GM21390 (cell line): ENCODE measurements at regions not wholly inside any gene's neighbourhood (a gene's known extent, or its start where the extent isn't known, plus 50 kb on each side); places are given as distances from the start of the nearest gene placed in this dataset.

Experiments
- ATAC-seq: cut with Tn5 transposase; IDR thresholded peaks from one replicate; pipeline ENCODE4 v1.9.1; 2021; ENCODE audit not compliant: unreplicated experiment

GRCh38 chrX:149275836-149276235, 229.3 kb downstream of the IDS start:
- ATAC-seq: no peak

GRCh38 chrX:149274516-149275105, 230.5 kb downstream of the IDS start:
- ATAC-seq: no peak

GRCh38 chrX:149272690-149273463, 232.2 kb downstream of the IDS start:
- ATAC-seq: no peak

GRCh38 chrX:149267878-149268813, 237.0 kb downstream of the IDS start:
- ATAC-seq: peak; percentile 93

DNA sequence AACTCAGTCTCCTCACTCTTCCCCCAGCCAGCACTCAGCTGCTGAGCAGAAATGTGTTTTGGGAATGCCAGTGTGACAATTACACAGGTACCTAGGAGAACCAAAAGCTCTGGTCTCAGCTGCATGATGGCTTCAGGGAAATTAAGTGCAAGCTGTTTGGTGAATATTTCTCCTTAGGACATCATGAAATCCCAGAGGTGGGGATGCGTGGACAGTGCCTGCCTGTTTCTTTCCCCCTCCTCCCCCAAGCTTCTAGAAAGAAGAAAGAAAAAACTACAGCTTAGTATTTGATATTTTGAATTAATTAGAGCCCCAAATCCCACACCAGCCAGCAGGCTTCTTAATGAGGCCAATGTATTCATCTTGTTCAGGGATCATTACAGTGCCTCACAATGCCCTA, 243.0 kb downstream of the IDS start:
- no peak for ATAC-seq

GRCh38 chrX:149259241-149259640, 245.9 kb downstream of the IDS start:
- ATAC-seq: no peak

DNA sequence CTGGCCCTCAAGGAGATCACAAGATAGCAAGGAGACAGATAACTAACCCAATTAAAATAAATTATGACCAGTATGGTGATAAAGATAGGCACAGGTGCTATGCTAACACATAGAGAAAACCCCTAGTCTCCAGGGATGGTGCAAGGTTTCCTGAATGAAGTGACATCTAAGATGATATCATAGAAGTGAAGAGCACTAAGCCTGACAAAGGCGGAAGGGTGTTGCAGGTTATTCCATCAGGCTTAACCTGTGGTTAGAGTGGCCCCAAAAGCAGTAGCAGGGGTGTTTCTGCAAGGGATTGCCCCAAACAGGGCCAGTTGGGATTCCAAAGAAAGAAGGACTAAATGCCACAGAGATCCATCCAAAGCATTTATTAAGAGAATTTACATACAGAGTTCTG, 249.2 kb downstream of the IDS start:
- no peak for ATAC-seq

DNA sequence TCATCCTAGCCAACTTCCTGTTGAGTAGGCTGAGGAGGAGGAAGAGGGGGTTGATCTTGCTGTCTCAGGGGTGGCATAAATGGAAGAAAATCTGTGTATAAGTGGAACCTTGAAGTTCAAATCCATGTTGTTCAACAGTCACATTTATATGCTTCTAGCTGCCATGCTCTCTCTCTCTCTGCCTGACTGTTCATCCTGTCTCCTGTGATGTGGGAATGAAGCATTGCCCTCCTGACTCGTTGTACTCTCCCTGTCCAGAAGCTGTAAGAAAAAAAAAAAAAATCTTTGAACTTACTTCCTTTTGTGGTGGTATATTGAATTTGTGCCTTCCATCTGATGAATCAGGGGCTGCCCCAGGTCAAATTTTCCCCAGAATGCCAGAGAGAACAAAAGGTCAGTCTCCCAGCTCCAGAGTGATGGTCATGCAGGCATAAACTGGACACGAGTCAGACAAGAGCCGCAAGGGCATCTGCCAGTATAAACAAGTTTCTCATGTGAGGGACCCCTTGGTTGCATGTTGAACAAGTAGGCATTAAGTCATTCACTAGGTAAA, 257.0 kb downstream of the IDS start:
- ATAC-seq: no peak

DNA sequence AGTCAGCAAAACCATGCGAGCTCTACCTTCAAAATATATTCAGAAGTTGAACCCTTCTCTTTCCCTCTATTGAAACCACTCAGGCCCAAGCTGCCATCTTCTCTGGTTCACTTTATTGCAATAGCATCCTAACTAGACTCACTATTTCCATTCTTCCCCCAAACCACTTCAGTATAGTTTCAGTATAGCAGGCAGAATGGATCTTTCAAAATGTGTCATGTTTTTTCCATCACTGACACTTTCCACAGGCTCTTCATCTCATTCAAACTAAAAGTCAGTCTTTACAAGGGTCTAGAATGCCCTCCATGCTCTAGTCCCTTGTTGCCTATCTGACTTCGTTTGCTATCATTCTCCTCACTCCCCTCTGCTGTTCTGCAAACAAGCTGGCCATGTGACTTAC, 274.4 kb downstream of the IDS start:
- no peak for ATAC-seq

DNA sequence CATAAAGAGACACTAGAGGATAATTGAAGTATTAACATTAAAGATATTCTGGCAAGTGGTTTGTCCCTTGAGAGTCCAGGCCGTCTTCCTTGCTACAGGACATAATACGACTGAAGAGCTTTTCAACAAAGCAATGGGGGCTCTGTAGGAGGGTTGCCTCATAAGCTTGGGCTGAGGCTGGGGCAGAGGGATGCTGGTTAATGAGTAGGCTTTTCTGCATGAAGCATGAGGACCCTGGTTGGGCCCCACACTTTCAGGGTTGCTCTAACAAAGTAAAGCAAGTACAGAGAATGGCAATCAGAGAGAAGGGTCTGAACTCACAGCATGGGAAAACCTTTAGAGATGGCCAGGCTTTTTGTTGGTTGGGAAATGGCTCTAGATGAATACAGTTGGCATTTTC, 281.3 kb downstream of the IDS start:
- ATAC-seq: no peak

DNA sequence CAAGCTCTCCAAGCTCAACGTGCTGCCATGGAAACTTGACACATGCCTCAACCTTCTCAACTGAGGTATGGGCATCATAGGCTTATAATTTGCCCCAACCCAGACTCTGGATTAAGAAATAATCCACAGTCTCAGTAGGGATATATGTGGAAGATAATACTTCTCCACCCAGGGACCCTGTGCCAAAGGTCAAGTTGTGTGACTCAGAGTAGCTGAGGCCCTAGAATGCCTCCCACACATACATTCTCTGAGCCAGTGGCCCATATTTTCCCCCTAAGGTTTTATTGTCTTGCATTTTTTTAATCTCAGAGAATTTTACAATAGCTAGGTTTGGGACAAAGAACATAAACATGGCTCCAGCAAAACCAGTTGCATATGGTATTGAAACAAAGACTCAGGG, 283.1 kb downstream of the IDS start:
- ATAC-seq: no peak

DNA sequence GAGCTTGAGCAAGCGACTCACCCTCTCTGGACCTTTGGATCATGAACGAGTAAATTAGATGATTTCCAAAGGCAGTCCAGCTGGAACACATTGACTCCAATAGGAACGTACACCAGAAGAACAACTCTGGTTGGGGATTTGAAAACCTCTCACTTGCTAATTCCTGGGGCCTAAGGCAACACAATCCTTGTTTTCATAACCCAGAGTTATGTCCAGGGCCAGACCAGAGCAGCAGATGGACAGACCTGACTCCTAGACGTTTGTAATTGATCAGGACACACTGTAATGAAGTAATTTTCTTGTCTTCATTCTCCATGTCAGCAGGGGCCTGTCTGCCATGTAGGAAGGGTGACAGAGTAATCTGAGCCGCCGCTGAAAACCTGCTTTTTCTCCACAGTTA, 283.9 kb downstream of the IDS start:
- no peak for ATAC-seq

DNA sequence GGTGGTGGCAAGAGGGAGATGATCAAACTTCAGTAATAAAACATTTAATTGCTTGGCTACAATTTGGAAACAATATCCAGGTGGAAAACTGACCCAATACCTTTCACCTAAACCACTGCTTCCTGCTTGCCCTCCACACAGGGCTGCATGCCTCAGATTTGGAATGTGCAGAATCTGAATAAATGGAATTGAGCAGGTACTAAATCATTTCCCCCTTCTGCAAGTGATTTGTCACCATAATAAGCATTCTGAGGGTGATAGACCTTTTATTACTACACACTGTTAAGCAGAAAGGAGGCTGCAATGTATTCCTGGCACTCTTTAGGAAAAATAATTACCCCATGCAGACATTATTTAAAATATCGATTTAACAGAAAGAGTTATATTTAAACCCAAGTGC, 291.8 kb downstream of the IDS start:
- ATAC-seq: no peak

GRCh38 chrX:149208307-149208706, 296.8 kb downstream of the IDS start:
- ATAC-seq: no peak

DNA sequence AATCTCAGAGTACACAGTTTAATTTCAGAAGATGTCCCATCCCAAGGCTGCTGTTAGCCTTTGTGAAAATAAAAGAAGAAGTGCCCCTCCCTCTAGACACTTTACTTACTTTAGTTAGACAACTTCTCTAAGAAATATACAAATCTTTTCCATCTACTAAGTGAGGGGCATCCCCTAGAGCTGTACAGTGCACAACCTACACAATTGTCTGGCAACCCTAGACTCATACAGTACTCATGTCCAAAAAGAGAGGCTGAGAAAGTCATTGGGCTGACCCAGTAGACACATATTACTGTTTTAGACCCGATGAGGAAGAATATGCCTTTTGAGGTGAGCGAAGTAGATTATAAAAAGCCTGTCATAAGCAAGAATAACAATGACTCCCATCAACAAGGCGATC, 297.6 kb downstream of the IDS start:
- no peak for ATAC-seq

DNA sequence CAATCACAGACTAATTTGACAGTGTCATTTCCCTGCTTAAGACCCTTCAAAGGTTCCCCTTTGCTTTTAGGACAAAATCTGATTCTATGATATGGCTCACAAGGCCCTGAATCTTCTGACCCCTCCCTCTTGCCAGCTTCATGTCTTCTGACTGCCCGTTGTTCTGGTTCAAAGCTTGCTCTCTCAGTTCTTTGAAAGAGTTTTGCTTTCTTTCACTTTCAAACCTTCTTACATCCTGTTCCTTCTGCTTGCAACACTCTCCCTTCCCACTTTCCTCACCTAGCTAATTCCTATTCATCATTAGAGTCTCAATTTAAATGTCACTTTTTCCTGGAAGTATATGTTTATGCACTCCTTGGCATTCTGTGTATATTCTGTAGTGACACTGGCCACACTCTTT, 299.2 kb downstream of the IDS start:
- ATAC-seq: peak; percentile 71

DNA sequence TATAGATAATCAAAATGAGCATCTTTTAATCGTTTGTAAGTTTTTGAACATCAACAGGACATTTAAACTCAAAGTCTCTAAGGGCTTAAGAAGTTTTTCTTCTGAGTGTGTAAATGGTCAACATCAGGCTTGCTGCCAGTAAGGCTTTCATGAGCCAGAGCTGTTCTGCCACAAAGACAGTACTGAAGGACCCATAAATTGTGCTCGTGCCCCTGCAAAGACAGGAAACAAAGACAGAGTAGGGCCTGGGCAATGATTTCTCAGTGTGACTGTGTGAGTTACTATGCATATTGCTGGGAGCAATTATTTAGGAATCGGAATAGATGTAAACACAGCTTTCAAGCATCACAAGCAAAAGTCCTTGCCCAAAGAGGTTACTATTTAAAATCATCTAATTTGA, 300.0 kb downstream of the IDS start:
- no peak for ATAC-seq

DNA sequence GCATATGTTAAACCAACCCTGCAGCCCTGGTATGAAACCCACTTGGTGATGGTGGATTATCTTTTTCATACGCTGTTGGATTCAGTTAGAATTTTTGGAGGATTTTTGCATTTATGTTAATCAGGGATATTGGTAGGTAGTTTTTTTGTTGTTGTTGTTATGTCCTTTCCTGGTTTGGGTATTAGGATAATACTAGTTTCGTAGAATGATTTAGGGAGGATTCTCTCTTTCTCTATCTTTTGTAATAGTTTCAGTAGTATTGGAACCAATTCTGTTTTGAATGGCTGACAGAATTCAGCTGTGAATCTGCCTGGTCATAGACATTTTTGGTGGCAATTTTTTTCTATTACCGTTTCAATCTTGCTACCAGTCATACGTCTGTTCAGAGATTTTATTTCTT, 305.4 kb downstream of the IDS start:
- no peak for ATAC-seq

GRCh38 chrX:149198980-149199732, 305.9 kb downstream of the IDS start:
- peak; percentile 77 for ATAC-seq

- no peak for ATAC-seq
Observed at GRCh38 chrX:149185087-149185486, 320.0 kb downstream of the IDS start.
